Nephron (organoid): ENCODE measurements at regions not wholly inside any gene's neighbourhood (a gene's known extent, or its start where the extent isn't known, plus 50 kb on each side); places are given as distances from the start of the nearest gene placed in this dataset.
"Not testable (repeated sequence)": the region's sequence is repeated elsewhere in the genome, so short reads cannot be mapped to it uniquely, and the experiment has no call there.

Source experiments
- H3K27ac Mint-ChIP-seq, 3 experiments: 2 replicates each; pipeline ENCODE4 v1.8.0; 2020; ENCODE audit warnings: mixed read lengths in 3 of 3, mild to moderate bottlenecking in 2 of 3, moderate library complexity in 1 of 3
- H3K27me3 Mint-ChIP-seq: 2 replicates; pipeline ENCODE4 v1.8.0; 2021; ENCODE audit warnings: low read depth, mild to moderate bottlenecking, moderate library complexity, mixed read lengths
- H3K36me3 Mint-ChIP-seq: 2 replicates; pipeline ENCODE4 v1.8.0; 2020; ENCODE audit warnings: low read depth, mixed read lengths
- H3K4me1 Mint-ChIP-seq: 2 replicates; pipeline ENCODE4 v1.8.0; 2020; ENCODE audit warnings: mixed read lengths
- H3K4me3 Mint-ChIP-seq, 3 experiments: 2 replicates each; pipeline ENCODE4 v1.8.0; 2020; ENCODE audit warnings: mild to moderate bottlenecking in 3 of 3, mixed read lengths in 3 of 3, moderate library complexity in 2 of 3
- H3K9me3 Mint-ChIP-seq: 2 replicates; pipeline ENCODE4 v1.8.0; 2020; ENCODE audit warnings: mixed read lengths
- CTCF ChIP-seq, 3 experiments: fragments of 200-600 bp; sonication (generic); IDR thresholded peaks; one replicate each; pipeline ENCODE4 v1.5.0; 2021; ENCODE audit warnings: antibody characterized with exemption in 3 of 3; ENCODE audit not compliant: unreplicated experiment in 3 of 3

- H3K4me1 Mint-ChIP-seq, result peaks cover 7% of the 10 kb centered on the region
- peak overlapping the region; percentile 14 to 58 (median 55) for H3K4me3 Mint-ChIP-seq
- H3K36me3 Mint-ChIP-seq, result no peaks in the 10 kb centered on the region
- no peak overlapping the region for H3K27ac Mint-ChIP-seq
- H3K9me3 Mint-ChIP-seq, result no peaks in the 10 kb centered on the region
- peaks cover 60% of the 10 kb centered on the region for H3K27me3 Mint-ChIP-seq
- TF ChIP-seq CTCF (IDR thresholded peaks at IDR 0.05; ENCODE audit: unreplicated experiment in 3 of 3), result peak; percentile 90 to 94 (median 90)
These were observed 628.7 kb downstream of the TYW1 start for GRCh38 chr7:67625257-67625737.

GRCh38 chr7:67631476-67631875, 634.8 kb downstream of the TYW1 start:
- Mint-ChIP-seq H3K4me1 (no peaks in the 10 kb centered on the region), H3K4me3 (no peak overlapping the region), H3K27ac (no peak overlapping the region), H3K36me3 (no peaks in the 10 kb centered on the region), H3K27me3 (peaks cover 46% of the 10 kb centered on the region), H3K9me3 (no peaks in the 10 kb centered on the region)
- TF ChIP-seq CTCF (IDR thresholded peaks at IDR 0.05; ENCODE audit: unreplicated experiment in 3 of 3), result no peak

DNA sequence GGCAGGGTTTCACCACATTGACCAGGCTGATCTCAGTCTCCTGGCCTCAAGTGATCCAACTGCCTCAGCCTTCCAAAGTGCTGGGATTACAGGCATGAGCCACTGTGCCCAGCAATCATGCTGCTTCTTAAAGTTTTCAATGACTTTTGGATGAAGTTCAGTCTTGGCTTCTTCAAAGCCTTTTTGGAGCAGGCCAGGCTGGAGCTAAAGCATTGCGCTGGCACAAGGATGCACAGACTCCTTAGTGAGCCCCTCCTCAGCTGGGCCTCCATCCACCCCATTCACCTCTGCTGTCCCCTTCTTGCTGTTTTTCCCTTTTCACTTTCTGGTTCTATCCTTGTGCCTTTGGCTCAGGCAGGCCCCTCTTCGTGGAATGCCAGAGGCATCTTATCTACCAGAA, 638.6 kb downstream of the TYW1 start:
- peaks cover 5% of the 10 kb centered on the region for H3K9me3 Mint-ChIP-seq
- no peak overlapping the region for H3K4me3 Mint-ChIP-seq
- no peak for TF ChIP-seq CTCF (IDR thresholded peaks at IDR 0.05; ENCODE audit: unreplicated experiment in 3 of 3)
- H3K4me1 Mint-ChIP-seq, result peaks cover 10% of the 10 kb centered on the region
- H3K36me3 Mint-ChIP-seq, result no peaks in the 10 kb centered on the region
- H3K27ac Mint-ChIP-seq, result peak overlapping the region in 1 of 3 experiments; percentile 3
- peaks cover 31% of the 10 kb centered on the region for H3K27me3 Mint-ChIP-seq

- no peak for TF ChIP-seq CTCF (IDR thresholded peaks at IDR 0.05; ENCODE audit: unreplicated experiment in 3 of 3)
- Mint-ChIP-seq H3K4me3 (no peak overlapping the region), H3K27me3 (peaks cover 27% of the 10 kb centered on the region), H3K4me1 (peaks cover 10% of the 10 kb centered on the region), H3K36me3 (no peaks in the 10 kb centered on the region), H3K27ac (peak overlapping the region in 2 of 3 experiments; percentile 23 to 29), H3K9me3 (peaks cover 5% of the 10 kb centered on the region)
These were observed 639.9 kb downstream of the TYW1 start for GRCh38 chr7:67636348-67637022.

- peaks cover 28% of the 10 kb centered on the region for H3K27me3 Mint-ChIP-seq
- H3K9me3 Mint-ChIP-seq, result peaks cover 5% of the 10 kb centered on the region
- peaks cover 10% of the 10 kb centered on the region for H3K4me1 Mint-ChIP-seq
- peak; percentile 10 to 32 (median 29) for TF ChIP-seq CTCF (IDR thresholded peaks at IDR 0.05; ENCODE audit: unreplicated experiment in 3 of 3)
- H3K36me3 Mint-ChIP-seq, result no peaks in the 10 kb centered on the region
- H3K27ac Mint-ChIP-seq, result peak overlapping the region in 1 of 3 experiments; percentile 23
- H3K4me3 Mint-ChIP-seq, result no peak overlapping the region
These were observed 640.4 kb downstream of the TYW1 start for GRCh38 chr7:67637023-67637358.

- H3K27me3 Mint-ChIP-seq, H3K4me3 Mint-ChIP-seq, H3K36me3 Mint-ChIP-seq, H3K9me3 Mint-ChIP-seq, H3K27ac Mint-ChIP-seq, H3K4me1 Mint-ChIP-seq: not testable (repeated sequence)
These were observed 645.9 kb downstream of the TYW1 start for GRCh38 chr7:67642542-67642941.
